HCT116 (cell line): ENCODE measurements at regions not wholly inside any gene's neighbourhood (a gene's known extent, or its start where the extent isn't known, plus 50 kb on each side); places are given as distances from the start of the nearest gene placed in this dataset.

Experiments
- ATAC-seq: fragments of 200-7000 bp; cut with Tn5 transposase; 2 replicates; pipeline ENCODE4 v1.9.1; 2020; ENCODE audit warnings: mild to moderate bottlenecking, moderate library complexity
- BruUV-seq: library from RNA; stranded (reverse); fragments of 400-500 nt; replicated peaks from 2 replicates; lab custom pipeline; 2021; lab: Mats Ljungman, UMichigan
- CTCF ChIA-PET: fragments of 300-600 bp; sonication (Branson Sonifier 250); formaldehyde crosslinking; loops from one replicate; lab custom pipeline; 2021; ENCODE audit warnings: antibody characterized with exemption; lab: Charles Lee
- POLR2A ChIA-PET: fragments of 300-600, 350-600 bp; sonication (Branson Sonifier 250); formaldehyde crosslinking; loops from one replicate; lab custom pipeline; 2021; ENCODE audit warnings: antibody characterized with exemption; lab: Charles Lee
- RAD21 ChIA-PET, 2 experiments: fragments of 300-600 bp; sonication (Branson Sonifier 250); formaldehyde crosslinking; loops; one replicate each; lab custom pipeline; 2023; ENCODE audit warnings: low total read pairs in 2 of 2; ENCODE audit not compliant: uncharacterized antibody in 2 of 2, unreplicated experiment in 2 of 2, low non-redundant PET in 1 of 2; lab: Charles Lee
- DNase-seq: peaks from one replicate; pipeline ENCODE4 v3.0.0-alpha.2; 2010; ENCODE audit warnings: low read depth, low spot score
- H2AFZ ChIP-seq: fragments of 200-600 bp; shearing (Covaris generic), sonication (generic); 2 replicates; pipeline ENCODE4 v1.6.1; 2017; ENCODE audit warnings: low read depth, mixed run types, mixed read lengths, antibody characterized with exemption, low read length; ENCODE audit not compliant: poor library complexity, severe bottlenecking
- H3K27ac ChIP-seq: 2 replicates; pipeline ENCODE4 v1.5.1; 2012; ENCODE audit warnings: low read depth, low read length
- H3K27me3 ChIP-seq: fragments of 200-600 bp; sonication (generic); 2 replicates; pipeline ENCODE4 v1.6.1; 2016; ENCODE audit warnings: mixed run types, low read length, mixed read lengths; ENCODE audit not compliant: insufficient read depth
- H3K36me3 ChIP-seq, 2 experiments: fragments of 200-500 bp in 1 of 2; fragments of 200-600 bp in 1 of 2; sonication (Bioruptor generic) in 1 of 2; sonication (generic) in 1 of 2; 2 replicates each; pipeline versions ENCODE4 v1.5.1 to v1.6.1; 2014 to 2016; ENCODE audit warnings: low read length in 2 of 2, inconsistent platforms in 1 of 2, mixed read lengths in 1 of 2, mixed run types in 1 of 2; ENCODE audit not compliant: insufficient read depth in 2 of 2, control insufficient read depth in 1 of 2
- H3K4me1 ChIP-seq, 2 experiments: fragments of 200-600 bp in 1 of 2; sonication (generic) in 1 of 2; 2 replicates each; pipeline versions ENCODE4 v1.5.1 to v1.6.1; 2012 to 2017; ENCODE audit warnings: low read length in 2 of 2, inconsistent platforms in 1 of 2, mild to moderate bottlenecking in 1 of 2, mixed read lengths in 1 of 2, mixed run types in 1 of 2, moderate library complexity in 1 of 2; ENCODE audit not compliant: insufficient read depth in 2 of 2, control insufficient read depth in 1 of 2
- H3K4me2 ChIP-seq: fragments of 200-600 bp; sonication (generic); 2 replicates; pipeline ENCODE4 v1.6.1; 2017; ENCODE audit warnings: mixed run types, low read length, mixed read lengths
- H3K4me3 ChIP-seq, 2 experiments: fragments of 200-600 bp in 1 of 2; sonication (generic) in 1 of 2; replicated peaks in 1 of 2; 2 replicates each; pipeline ENCODE4 v1.5.1; 2011 to 2016; ENCODE audit warnings: low read length in 2 of 2, control low read depth in 1 of 2, low read depth in 1 of 2, mild to moderate bottlenecking in 1 of 2, mixed read lengths in 1 of 2, mixed run types in 1 of 2
- H3K79me2 ChIP-seq: fragments of 200-600 bp; sonication (generic); 2 replicates; pipeline ENCODE4 v1.6.1; 2017; ENCODE audit warnings: mild to moderate bottlenecking, mixed run types, low read length, moderate library complexity, mixed read lengths; ENCODE audit not compliant: insufficient read depth
- H3K9ac ChIP-seq: fragments of 200-600 bp; sonication (generic); 2 replicates; pipeline ENCODE4 v1.6.1; 2016; ENCODE audit warnings: low read length, mixed read lengths
- H3K9me2 ChIP-seq: fragments of 200-600 bp; sonication (generic), shearing (Covaris generic); 2 replicates; pipeline ENCODE4 v1.6.1; 2017; ENCODE audit warnings: mixed run types, mild to moderate bottlenecking, moderate library complexity; ENCODE audit not compliant: insufficient read depth
- H3K9me3 ChIP-seq, 2 experiments: fragments of 200-500 bp in 1 of 2; fragments of 200-600 bp in 1 of 2; sonication (Bioruptor generic) in 1 of 2; sonication (generic) in 1 of 2; 2 replicates each; pipeline ENCODE4 v1.6.1; 2014 to 2017; ENCODE audit warnings: low read length in 2 of 2, mixed read lengths in 2 of 2, inconsistent platforms in 1 of 2, low read depth in 1 of 2, mild to moderate bottlenecking in 1 of 2, mixed run types in 1 of 2, moderate library complexity in 1 of 2; ENCODE audit not compliant: control insufficient read depth in 1 of 2, insufficient read depth in 1 of 2
- H4K20me1 ChIP-seq: fragments of 200-600 bp; sonication (generic), shearing (Covaris generic); 2 replicates; pipeline ENCODE4 v1.6.1; 2017; ENCODE audit warnings: mixed run types, mild to moderate bottlenecking, moderate library complexity; ENCODE audit not compliant: insufficient read depth
- CTCF ChIP-seq, 3 experiments: fragments of 200-600 bp in 1 of 3; sonication (generic) in 1 of 3; IDR thresholded peaks in 2 of 3; conservative IDR thresholded peaks in 1 of 3; 2 replicates each; pipeline ENCODE4 v1.5.1; 2012 to 2017; ENCODE audit warnings: low read depth in 2 of 3, low read length in 2 of 3, antibody characterized with exemption in 1 of 3, borderline replicate concordance in 1 of 3, control low read depth in 1 of 3, mild to moderate bottlenecking in 1 of 3, mixed read lengths in 1 of 3, mixed run types in 1 of 3, moderate library complexity in 1 of 3; ENCODE audit not compliant: insufficient read depth in 1 of 3
- EGR1 ChIP-seq: IDR thresholded peaks from 2 replicates; pipeline ENCODE4 v1.6.1; 2012; ENCODE audit warnings: low read depth
- ELF1 ChIP-seq: IDR thresholded peaks from 2 replicates; pipeline ENCODE4 v1.6.1; 2012; ENCODE audit warnings: low read depth, borderline replicate concordance
- EZH2phosphoT487 ChIP-seq: fragments of 200-600 bp; IDR thresholded peaks from 2 replicates; pipeline ENCODE4 v1.6.1; 2018; ENCODE audit warnings: antibody characterized with exemption, borderline replicate concordance
- SIN3A ChIP-seq: IDR thresholded peaks from 2 replicates; pipeline ENCODE4 v1.6.1; 2012; ENCODE audit warnings: low read depth
- SP1 ChIP-seq: IDR thresholded peaks from 2 replicates; pipeline ENCODE4 v1.6.1; 2012; ENCODE audit warnings: low read depth
- YY1 ChIP-seq: IDR thresholded peaks from 2 replicates; pipeline ENCODE4 v1.6.1; 2011; ENCODE audit warnings: low read length, low read depth, moderate library complexity, mild to moderate bottlenecking; ENCODE audit not compliant: insufficient replicate concordance; ENCODE audit errors: extremely low read depth
- ZFX ChIP-seq: fragments of 450-650 bp; IDR thresholded peaks from 2 replicates; pipeline ENCODE4 v1.6.1; 2017
- intact Hi-C: fragments of 100-400 bp; cut with micrococcal nuclease; formaldehyde crosslinking; loops from 2 replicates; pipeline ENCODE4 v1.10.0; 2022

DNA sequence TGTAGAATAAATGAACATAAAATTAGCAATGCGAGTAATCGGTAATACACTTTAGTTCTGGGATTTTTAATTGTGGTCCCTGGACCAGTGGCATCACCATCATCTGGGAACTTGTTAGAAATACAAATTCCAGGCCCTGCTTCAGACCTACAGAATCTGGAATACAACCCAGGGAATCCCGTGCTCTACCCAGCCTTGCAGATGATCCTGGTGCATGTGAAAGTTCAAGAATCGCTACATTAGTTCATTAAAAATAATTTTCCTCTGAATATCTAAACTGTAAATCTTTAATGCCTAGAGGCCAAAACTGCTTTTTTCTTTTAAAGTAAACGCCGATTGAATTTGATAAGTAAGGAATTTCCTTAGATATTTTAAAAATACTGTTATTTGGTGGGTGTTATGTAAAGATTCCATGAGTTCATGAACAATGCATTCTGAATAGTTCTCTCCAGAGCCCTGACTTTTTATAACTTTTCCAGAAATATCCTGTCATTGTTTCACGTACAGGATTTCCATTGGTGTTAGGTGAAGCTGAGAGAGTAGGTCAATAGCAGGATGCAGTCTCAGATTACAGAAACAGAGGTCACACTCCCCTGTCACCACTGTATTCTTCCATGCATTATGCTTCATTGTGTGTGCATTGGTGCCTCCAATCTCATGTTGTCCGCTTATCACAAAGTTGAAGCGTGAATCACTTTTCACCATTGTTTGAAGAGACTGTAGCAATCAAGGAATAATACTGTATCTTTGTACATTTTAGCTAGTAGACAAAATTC is 596.5 kb upstream of the KLF12 start:
- ChIA-PET POLR2A (no interaction called here), RAD21 (no interaction called here), CTCF (no interaction called here)
- Histone ChIP-seq H3K9me3 (no peaks in the 10 kb centered on the region), H3K79me2 (no peaks in the 10 kb centered on the region), H3K36me3 (no peaks in the 10 kb centered on the region), H3K27ac (no peak overlapping the region), H3K9me2 (no peaks in the 10 kb centered on the region), H2AFZ (no peak overlapping the region), H3K27me3 (no peaks in the 10 kb centered on the region), H3K9ac (no peak overlapping the region), H4K20me1 (no peaks in the 10 kb centered on the region), H3K4me1 (no peaks in the 10 kb centered on the region), H3K4me2 (no peak overlapping the region), H3K4me3 (no peak overlapping the region)
- no peak for DNase-seq
- intact Hi-C loops = no loop called here
- ATAC-seq = no peak
- BruUV-seq = no TSS peak
- no peak for TF ChIP-seq ELF1
- TF ChIP-seq CTCF (IDR thresholded peaks at IDR 0.05 in 2 of 3, conservative IDR thresholded peaks at IDR 0.05 in 1 of 3; ENCODE audit: borderline replicate concordance in 1 of 3, insufficient read depth in 1 of 3, low read depth in 2 of 3, low read length in 2 of 3) = no peak
- no peak for TF ChIP-seq ZFX
- no peak for TF ChIP-seq SIN3A
- no peak for TF ChIP-seq EZH2phosphoT487
- TF ChIP-seq EGR1 = no peak
- TF ChIP-seq YY1 = no peak
- no peak for TF ChIP-seq SP1
